AG10803 (cell line): ENCODE measurements at regions not wholly inside any gene's neighbourhood (a gene's known extent, or its start where the extent isn't known, plus 50 kb on each side); places are given as distances from the start of the nearest gene placed in this dataset.

Source experiments
- DNase-seq: peaks from one replicate; pipeline ENCODE4 v3.0.0; 2010; ENCODE audit warnings: low read depth
- H3K4me3 ChIP-seq: 2 replicates; pipeline ENCODE4 v1.5.1; 2011; ENCODE audit warnings: mild to moderate bottlenecking, low read length, control low read depth
- CTCF ChIP-seq: conservative IDR thresholded peaks from 2 replicates; pipeline ENCODE4 v1.5.1; 2011; ENCODE audit warnings: mild to moderate bottlenecking, low read length, control low read depth, inconsistent platforms

GRCh38 chr5:133744960-133745308 lies 132.6 kb upstream of the FSTL4 start:
- DNase-seq: no peak
- no peak for TF ChIP-seq CTCF
- H3K4me3 ChIP-seq: no peak overlapping the region

DNA sequence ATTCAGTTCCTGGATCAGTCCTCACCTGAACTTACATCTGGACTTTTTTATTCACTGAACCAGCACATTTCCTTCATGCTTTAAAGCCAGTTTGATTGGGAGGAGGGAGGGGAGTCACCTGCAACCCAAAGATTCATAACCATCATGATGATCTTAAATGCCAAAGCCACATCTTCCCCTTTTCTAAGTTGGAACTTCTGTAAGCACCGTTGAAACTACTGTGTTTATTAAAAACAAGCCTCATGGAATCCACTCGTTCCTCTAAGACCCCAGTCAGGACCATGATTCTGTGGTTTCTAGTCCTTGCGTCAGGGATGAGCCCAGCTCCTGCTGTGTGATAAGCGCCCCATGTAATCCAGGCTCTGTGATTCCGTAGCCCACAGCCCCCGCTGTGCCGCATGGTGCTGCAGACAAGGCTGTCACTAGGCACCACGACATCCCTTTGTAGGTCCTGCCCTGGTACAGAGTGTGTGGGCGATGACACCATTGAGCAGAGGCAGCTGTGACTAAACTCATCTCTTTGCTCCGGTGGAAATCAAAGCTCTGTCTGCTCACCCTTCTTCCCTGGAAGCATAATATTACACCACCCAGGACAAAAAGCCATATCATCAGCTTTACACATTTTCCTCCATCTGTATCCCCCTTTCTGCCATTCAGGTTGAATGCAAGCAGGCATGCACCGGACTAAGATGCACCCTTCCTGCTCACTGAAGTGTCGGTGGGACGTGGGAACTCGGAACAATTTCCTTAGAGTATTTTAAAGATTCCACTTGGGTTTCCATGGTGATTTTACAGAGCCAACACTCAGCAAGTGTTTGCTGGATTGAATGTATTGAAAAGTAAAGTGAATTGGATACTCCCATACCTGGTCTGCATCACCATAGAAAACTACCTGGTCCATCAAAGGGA lies 132.0 kb upstream of the FSTL4 start:
- H3K4me3 ChIP-seq: no peak overlapping the region
- no peak for DNase-seq
- no peak for TF ChIP-seq CTCF

DNA sequence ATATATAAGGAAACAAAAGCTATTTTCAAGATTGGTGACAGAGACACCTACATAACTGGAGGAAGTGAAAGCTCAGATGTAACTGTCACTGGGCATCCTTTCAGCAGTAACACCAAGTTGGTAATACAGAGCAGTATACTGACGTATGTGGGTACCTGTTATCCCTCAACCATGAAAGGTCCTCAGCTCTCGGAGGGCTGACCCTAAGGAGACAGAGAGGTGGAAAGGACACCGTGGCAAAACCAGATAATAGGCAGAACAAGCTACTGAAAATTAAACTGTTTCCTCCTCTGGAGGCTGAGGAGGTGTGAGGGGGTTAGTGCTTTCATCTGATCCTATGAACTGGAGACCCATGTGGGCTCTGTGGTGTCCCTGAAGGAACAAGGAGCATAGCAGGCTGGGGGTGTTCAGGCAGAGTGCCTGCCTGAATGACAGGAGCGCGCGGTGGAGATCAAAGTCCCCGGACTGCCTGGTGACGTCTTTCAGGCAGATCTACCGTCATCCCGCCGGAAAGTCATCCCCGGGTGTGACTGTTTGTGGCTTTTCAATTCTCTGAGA lies 130.2 kb upstream of the FSTL4 start:
- H3K4me3 ChIP-seq: no peak overlapping the region
- DNase-seq: no peak
- no peak for TF ChIP-seq CTCF

GRCh38 chr5:133741818-133742355 lies 129.5 kb upstream of the FSTL4 start:
- H3K4me3 ChIP-seq: no peak overlapping the region
- DNase-seq: no peak
- no peak for TF ChIP-seq CTCF

- no peak for DNase-seq
- no peak overlapping the region for H3K4me3 ChIP-seq
- TF ChIP-seq CTCF: no peak
Measured at GRCh38 chr5:133741396-133741795, 129.1 kb upstream of the FSTL4 start.

DNA sequence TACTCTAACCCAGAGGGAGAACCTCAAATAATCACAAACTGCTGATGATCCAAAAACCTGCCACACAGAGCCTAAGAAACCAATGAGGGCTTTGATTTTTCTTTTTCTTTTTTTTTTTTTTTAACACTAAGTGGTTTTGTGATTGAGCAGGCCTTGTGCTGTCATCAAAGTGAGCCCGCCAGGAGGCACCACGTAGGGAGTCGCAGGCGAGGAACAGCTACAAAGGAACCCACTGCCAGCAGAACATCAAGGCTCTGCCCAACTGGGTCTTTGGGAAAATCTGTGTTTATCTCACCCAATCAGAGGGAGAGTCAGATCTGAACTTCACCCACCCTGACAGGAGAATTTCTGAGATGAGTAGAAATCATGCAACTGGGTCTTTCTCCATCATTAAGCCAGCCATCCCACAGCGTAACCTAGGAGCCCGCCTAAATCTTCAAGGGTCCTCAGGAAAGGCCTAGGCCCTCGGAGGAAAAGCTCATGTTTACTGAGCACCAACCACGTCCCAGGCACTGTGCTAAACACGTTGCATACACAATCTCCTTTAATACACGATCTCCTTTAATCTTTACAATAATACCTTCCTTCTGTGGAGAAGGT lies 126.9 kb upstream of the FSTL4 start:
- DNase-seq: no peak
- H3K4me3 ChIP-seq: no peak overlapping the region
- no peak for TF ChIP-seq CTCF
